GM12891 (cell line): ENCODE measurements at regions not wholly inside any gene's neighbourhood (a gene's known extent, or its start where the extent isn't known, plus 50 kb on each side); places are given as distances from the start of the nearest gene placed in this dataset.

Experiments
- POLR2A ChIP-seq: IDR thresholded peaks from 2 replicates; pipeline ENCODE4 v1.6.1; 2011; ENCODE audit warnings: low read depth, low read length, control low read depth
- POLR2AphosphoS5 ChIP-seq: IDR thresholded peaks from 2 replicates; pipeline ENCODE4 v1.6.1; 2011; ENCODE audit warnings: low read depth, low read length, control low read depth

DNA sequence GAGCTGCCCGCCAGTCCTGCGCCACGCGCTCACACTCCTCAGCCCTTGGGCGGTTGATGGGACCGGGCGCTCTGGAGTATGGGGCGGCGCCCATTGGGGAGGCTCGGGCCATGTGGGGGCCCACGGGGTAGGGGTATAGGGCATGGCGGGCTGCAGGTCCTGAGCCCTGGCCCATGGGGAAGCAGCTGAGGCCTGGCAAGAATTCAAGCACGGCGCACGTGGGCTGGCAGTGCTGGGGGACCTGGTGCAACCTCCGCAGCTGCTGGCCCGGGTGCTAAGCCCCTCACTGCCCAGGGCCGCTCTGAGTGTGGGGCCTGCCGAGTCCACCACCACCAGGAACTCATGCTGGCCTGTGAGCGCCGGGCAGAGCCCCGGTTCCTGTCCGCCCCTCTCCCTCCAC is 229.6 kb upstream of the ZNF608 start:
- TF ChIP-seq POLR2A (no peak), POLR2AphosphoS5 (no peak)
